ENCODE measurements at regions not wholly inside any gene's neighbourhood (a gene's known extent, or its start where the extent isn't known, plus 50 kb on each side); places are given as distances from the start of the nearest gene placed in this dataset.
A peak's percentile ranks its signal among the peaks of the same experiment; 100 is the strongest.

GRCh38 chr2:219737270-219737691 lies 109.9 kb downstream of the SLC4A3 start (continued):
- no peak for TF ChIP-seq ZNF248 (tag by site-specific recombination; IDR thresholded peaks at IDR 0.05)
- TF ChIP-seq, protein P1, sequence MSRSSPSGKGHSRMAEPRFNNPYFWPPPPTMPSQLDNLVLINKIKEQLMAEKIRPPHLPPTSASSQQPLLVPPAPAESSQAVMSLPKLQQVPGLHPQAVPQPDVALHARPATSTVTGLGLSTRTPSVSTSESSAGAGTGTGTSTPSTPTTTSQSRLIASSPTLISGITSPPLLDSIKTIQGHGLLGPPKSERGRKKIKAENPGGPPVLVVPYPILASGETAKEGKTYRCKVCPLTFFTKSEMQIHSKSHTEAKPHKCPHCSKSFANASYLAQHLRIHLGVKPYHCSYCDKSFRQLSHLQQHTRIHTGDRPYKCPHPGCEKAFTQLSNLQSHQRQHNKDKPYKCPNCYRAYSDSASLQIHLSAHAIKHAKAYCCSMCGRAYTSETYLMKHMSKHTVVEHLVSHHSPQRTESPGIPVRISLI (tag by site-specific recombination; IDR thresholded peaks at IDR 0.05), result no peak
- TF ChIP-seq BCL6B (tag by site-specific recombination; IDR thresholded peaks at IDR 0.05), result no peak
- TF ChIP-seq HOXA7 (CRISPR knock-in tag; IDR thresholded peaks at IDR 0.05; ENCODE audit: borderline replicate concordance), result no peak
- TF ChIP-seq ZNF514 (tag by site-specific recombination; IDR thresholded peaks at IDR 0.05), result no peak
- no peak for TF ChIP-seq ZNF558 (tag by site-specific recombination; IDR thresholded peaks at IDR 0.05)
- TF ChIP-seq ZIC2 (tag by site-specific recombination; IDR thresholded peaks at IDR 0.05), result peak; percentile 27; the same call in 1 of the 2 replicates
- no peak for TF ChIP-seq ZNF830 (tag by site-specific recombination; IDR thresholded peaks at IDR 0.05; ENCODE audit: low read depth)
- TF ChIP-seq IKZF3 (tag by site-specific recombination; IDR thresholded peaks at IDR 0.05), result no peak
- TF ChIP-seq ZNF654 (tag by site-specific recombination; IDR thresholded peaks at IDR 0.05; ENCODE audit: low read depth), result peak; percentile 44
- TF ChIP-seq, protein P2, sequence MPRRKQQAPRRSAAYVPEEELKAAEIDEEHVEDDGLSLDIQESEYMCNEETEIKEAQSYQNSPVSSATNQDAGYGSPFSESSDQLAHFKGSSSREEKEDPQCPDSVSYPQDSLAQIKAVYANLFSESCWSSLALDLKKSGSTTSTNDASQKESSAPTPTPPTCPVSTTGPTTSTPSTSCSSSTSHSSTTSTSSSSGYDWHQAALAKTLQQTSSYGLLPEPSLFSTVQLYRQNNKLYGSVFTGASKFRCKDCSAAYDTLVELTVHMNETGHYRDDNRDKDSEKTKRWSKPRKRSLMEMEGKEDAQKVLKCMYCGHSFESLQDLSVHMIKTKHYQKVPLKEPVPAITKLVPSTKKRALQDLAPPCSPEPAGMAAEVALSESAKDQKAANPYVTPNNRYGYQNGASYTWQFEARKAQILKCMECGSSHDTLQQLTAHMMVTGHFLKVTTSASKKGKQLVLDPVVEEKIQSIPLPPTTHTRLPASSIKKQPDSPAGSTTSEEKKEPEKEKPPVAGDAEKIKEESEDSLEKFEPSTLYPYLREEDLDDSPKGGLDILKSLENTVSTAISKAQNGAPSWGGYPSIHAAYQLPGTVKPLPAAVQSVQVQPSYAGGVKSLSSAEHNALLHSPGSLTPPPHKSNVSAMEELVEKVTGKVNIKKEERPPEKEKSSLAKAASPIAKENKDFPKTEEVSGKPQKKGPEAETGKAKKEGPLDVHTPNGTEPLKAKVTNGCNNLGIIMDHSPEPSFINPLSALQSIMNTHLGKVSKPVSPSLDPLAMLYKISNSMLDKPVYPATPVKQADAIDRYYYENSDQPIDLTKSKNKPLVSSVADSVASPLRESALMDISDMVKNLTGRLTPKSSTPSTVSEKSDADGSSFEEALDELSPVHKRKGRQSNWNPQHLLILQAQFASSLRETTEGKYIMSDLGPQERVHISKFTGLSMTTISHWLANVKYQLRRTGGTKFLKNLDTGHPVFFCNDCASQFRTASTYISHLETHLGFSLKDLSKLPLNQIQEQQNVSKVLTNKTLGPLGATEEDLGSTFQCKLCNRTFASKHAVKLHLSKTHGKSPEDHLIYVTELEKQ (tag by site-specific recombination; IDR thresholded peaks at IDR 0.05; ENCODE audit: borderline replicate concordance), result no peak
- TF ChIP-seq GLI4 (tag by site-specific recombination; IDR thresholded peaks at IDR 0.05), result no peak
- TF ChIP-seq, protein P3, sequence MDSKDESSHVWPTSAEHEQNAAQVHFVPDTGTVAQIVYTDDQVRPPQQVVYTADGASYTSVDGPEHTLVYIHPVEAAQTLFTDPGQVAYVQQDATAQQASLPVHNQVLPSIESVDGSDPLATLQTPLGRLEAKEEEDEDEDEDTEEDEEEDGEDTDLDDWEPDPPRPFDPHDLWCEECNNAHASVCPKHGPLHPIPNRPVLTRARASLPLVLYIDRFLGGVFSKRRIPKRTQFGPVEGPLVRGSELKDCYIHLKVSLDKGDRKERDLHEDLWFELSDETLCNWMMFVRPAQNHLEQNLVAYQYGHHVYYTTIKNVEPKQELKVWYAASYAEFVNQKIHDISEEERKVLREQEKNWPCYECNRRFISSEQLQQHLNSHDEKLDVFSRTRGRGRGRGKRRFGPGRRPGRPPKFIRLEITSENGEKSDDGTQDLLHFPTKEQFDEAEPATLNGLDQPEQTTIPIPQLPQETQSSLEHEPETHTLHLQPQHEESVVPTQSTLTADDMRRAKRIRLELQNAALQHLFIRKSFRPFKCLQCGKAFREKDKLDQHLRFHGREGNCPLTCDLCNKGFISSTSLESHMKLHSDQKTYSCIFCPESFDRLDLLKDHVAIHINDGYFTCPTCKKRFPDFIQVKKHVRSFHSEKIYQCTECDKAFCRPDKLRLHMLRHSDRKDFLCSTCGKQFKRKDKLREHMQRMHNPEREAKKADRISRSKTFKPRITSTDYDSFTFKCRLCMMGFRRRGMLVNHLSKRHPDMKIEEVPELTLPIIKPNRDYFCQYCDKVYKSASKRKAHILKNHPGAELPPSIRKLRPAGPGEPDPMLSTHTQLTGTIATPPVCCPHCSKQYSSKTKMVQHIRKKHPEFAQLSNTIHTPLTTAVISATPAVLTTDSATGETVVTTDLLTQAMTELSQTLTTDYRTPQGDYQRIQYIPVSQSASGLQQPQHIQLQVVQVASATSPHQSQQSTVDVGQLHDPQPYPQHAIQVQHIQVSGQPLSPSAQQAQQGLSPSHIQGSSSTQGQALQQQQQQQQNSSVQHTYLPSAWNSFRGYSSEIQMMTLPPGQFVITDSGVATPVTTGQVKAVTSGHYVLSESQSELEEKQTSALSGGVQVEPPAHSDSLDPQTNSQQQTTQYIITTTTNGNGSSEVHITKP (tag by site-specific recombination; IDR thresholded peaks at IDR 0.05), result peak; percentile 71
- no peak for TF ChIP-seq ZNF785 (tag by site-specific recombination; IDR thresholded peaks at IDR 0.05)
- no peak for TF ChIP-seq ZNF670 (tag by site-specific recombination; IDR thresholded peaks at IDR 0.05; ENCODE audit: low read depth)
- no peak for TF ChIP-seq ZNF239 (tag by site-specific recombination; IDR thresholded peaks at IDR 0.05)
- TF ChIP-seq WT1 (tag by site-specific recombination; IDR thresholded peaks at IDR 0.05), result no peak
- TF ChIP-seq, protein P4, sequence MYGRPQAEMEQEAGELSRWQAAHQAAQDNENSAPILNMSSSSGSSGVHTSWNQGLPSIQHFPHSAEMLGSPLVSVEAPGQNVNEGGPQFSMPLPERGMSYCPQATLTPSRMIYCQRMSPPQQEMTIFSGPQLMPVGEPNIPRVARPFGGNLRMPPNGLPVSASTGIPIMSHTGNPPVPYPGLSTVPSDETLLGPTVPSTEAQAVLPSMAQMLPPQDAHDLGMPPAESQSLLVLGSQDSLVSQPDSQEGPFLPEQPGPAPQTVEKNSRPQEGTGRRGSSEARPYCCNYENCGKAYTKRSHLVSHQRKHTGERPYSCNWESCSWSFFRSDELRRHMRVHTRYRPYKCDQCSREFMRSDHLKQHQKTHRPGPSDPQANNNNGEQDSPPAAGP (tag by site-specific recombination; IDR thresholded peaks at IDR 0.05), result no peak
- no peak for TF ChIP-seq ZSCAN18 (tag by site-specific recombination; IDR thresholded peaks at IDR 0.05)
- TF ChIP-seq TRIM28 (IDR thresholded peaks at IDR 0.05; ENCODE audit: borderline replicate concordance, low read length), result no peak
- TF ChIP-seq ZFP69B (tag by site-specific recombination; IDR thresholded peaks at IDR 0.05), result no peak
